Suppressor macrophage (primary cell): ENCODE measurements at regions not wholly inside any gene's neighbourhood (a gene's known extent, or its start where the extent isn't known, plus 50 kb on each side); places are given as distances from the start of the nearest gene placed in this dataset.
"Not testable (repeated sequence)": the region's sequence is repeated elsewhere in the genome, so short reads cannot be mapped to it uniquely, and the experiment has no call there.

Experiments
- DNase-seq, 4 experiments: peaks; one replicate each; pipeline ENCODE4 v3.0.0-alpha.2; 2020 to 2022

- no peak for DNase-seq
Observed at GRCh38 chr17:65305116-65305515, 167.9 kb downstream of the RGS9 start.

DNA sequence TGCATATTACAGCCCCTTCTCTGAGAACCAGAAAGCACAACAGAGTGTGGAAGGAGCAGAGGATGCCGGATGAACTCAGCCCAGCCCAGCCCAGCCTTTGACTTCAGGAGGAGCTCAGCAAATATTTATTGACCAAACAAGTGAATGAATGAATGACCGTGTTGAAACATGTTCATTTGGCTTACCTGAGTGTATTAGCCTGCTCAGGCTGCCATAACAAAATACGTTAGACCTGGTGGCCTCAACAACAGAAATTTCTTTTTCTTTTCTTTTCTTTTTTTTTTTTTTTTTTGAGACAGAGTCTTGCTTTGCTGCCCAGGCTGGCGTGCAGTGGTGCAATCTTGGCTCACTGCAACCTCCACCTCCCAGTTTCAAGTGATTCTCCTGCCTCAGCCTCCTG, 164.7 kb downstream of the RGS9 start:
- DNase-seq = not testable (repeated sequence)

DNA sequence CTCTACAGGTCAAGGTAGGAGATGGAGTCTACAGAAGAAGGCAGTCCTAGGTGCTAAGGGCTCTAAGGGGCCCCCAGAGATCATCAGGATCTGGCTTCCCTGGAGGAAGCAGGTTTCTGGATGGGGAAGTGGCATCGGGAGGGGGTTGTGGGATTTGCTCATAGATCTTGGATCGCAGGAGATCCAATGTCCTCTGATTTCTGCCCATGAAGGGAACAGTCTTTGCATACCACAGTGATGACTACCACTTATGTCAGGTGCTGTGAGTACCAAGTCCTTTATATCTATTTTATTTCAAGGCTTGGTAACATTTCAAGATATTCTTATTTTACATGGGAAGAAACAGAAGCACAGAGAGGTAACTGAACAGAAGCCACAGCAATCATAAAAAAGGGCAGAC, 164.0 kb downstream of the RGS9 start:
- no peak for DNase-seq

GRCh38 chr17:65297916-65298315, 160.7 kb downstream of the RGS9 start:
- no peak for DNase-seq

DNA sequence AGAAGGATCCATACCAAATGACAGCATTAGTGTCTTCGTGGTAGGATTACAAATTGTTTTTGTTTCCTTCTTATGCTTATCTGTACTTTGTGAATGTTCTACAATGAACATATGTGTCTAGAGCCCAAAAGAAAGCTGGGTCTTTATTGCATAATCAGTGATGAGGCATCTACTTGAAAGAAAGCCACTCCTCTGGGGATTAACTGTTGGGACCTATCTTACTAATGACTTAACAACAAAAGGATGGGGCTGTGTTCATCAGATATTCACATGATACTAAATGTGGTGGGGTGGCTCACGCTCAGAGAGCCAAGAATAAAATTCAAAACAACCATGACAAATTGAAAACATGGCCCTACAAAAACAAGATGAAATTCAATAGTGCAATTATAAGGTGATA, 160.2 kb downstream of the RGS9 start:
- no peak for DNase-seq

GRCh38 chr17:65294181-65294719, 157.1 kb downstream of the RGS9 start:
- peak; percentile 29 to 56 (median 43) for DNase-seq

- no peak for DNase-seq
Observed at GRCh38 chr17:65293584-65294180, 156.5 kb downstream of the RGS9 start.

DNA sequence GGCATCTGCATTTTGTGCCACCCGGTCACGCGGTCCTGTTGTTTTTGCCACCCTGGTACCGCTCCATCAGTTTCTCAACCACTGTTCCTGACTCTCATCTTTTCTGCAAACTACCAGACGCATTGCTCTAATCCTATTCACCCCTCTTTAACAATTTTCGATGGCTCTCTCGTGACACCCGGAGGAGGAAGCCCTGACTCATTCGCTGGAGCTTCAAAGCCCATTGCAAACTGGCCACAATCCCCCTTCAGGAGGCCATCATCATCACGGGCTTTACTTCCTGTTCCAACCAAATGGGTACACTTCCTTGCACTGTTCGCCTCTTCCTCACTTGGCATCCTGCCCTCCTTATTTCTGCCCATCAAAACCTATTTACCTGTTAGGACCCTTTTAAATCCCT, 155.3 kb downstream of the RGS9 start:
- DNase-seq = peak; percentile 23 to 39 (median 28)

GRCh38 chr17:65291301-65291700, 154.1 kb downstream of the RGS9 start:
- DNase-seq = not testable (repeated sequence)

DNA sequence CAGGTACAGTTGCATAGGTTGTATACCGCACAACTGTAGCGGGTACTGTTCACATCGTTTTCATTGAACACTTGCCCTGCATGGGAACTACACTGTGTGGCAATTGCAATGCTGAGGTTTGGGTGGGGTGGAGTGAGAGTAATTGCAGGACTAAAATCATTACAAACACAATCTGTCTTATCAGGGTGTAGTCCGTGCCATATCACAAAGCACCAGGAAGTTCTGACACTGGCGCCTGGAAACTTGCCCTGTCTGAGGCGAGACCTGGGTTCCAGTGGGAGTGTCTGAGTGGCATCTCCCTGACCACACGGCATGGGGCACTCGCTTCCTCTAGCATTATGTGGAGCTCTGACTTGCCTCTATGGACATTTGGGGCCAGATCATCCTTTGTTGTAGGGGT, 153.4 kb downstream of the RGS9 start:
- DNase-seq = no peak

DNA sequence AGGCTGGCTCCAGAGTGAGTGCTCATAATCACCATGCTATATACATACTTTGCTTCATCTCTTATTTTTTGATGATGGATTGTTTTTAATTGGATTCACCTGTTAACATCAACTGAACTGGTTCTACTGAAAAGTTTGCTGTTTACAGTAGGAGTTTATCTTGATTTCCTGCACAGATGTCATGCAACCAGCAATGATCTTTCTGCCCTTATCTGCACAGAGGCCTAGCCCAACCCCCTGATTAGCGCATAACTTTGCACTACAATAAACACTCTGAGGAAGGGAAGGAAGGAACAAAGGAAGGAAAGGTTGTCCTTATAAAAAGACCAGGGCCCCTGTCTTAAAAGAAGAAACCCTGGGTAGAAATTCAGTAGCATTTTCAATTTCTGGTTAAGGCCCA, 152.9 kb downstream of the RGS9 start:
- DNase-seq = no peak

GRCh38 chr17:65287040-65287439, 149.9 kb downstream of the RGS9 start:
- no peak for DNase-seq

DNA sequence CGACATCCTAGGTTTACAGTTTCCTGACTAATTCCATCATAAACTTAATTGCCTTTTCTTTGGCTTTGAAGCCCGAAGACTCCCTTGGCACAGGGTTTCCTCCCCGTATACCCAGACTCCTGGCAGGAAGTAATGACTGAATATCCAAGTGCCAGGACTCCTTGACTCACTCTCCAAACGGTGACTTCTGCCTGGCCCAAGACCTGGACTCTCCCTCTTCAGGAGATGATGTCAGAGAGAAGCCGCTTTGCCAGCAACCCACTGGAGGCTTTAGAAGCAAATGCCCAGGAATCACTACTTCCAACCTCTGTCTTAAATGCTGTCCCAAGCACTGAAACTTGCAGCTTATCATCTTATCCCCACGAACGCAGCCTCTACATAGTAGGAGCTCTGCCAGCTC, 146.5 kb downstream of the RGS9 start:
- no peak for DNase-seq

- no peak for DNase-seq
Observed at GRCh38 chr17:65279456-65279855, 142.3 kb downstream of the RGS9 start.

DNA sequence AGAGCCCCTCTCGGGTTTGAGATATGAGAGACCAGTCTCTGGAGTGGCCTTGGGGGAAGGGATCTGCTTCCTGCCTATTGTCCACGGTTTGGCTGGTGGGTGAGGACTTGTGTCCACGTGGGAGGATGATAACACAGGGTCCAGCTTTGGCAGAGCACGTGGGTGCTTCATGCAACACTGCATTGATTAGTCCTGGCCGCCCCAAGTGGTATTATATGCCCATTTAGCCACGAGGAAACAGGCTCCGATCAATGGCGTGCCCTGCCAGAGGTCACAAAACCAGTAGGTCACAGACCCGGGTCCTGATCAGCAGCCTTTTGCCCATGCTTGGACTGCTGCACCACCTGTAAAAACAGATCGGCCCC, 141.6 kb downstream of the RGS9 start:
- no peak for DNase-seq

DNA sequence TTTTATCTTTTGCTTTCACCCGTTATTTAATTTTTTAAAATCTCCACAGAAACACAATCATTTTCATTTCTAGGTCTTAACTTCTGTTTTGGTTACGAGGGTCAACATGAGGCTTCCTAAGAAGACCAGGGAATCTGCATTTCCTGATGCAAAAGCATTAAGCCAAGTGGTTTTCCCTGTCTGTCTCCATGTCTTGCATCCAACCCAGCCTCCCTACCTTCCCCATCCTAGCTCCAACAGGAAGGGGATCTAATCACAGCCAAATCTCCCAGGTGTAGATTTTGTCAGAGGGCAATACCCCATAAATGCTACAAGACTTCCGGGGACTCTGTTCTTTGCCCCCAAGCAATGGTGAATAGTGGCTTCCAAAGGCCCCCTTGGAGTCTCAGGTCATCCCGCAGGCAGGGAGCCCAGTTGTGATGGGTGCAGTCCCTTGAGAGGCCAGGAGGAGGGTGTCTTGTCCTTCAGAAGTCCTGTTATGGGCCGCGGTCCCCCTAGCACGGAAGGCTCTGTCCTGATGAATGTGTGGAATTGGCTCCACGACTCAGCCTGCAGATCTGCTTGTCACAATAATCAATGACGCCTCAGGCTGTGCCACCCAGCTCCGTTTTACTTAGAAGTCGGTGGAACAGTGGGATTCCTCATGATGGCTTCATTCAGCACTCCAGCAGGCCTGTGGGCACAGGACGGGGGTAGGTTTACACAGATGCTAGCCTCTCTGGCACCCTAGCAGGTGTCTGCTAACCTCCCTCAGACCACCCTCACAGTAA, 141.1 kb downstream of the RGS9 start:
- DNase-seq = peak in 3 of 4 experiments; percentile 13 to 32 (median 25)

DNA sequence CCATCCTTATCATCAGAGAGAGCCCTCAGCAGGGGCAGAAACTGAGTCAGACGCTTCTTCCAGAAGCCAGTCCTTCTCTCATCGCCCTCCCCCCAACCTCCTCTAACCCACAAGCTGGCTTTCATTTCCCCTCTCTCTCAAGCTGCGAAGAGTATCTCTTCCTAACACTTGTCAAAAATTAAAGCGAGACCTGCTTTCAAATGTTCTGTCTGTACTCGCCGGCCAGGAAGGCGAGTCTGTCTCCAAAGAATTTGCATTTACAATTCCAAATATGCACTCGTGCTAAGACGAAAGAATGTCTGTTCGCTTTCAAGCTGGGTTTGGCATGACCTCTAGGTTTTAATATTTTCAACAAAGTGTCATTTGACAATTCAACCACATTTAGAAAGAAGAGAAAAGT, 140.4 kb downstream of the RGS9 start:
- DNase-seq = no peak
